ENCODE measurements at regions not wholly inside any gene's neighbourhood (a gene's known extent, or its start where the extent isn't known, plus 50 kb on each side); places are given as distances from the start of the nearest gene placed in this dataset.
"Not testable (repeated sequence)": the region's sequence is repeated elsewhere in the genome, so short reads cannot be mapped to it uniquely, and the experiment has no call there.

GRCh38 chr2:200125444-200126284, 170.3 kb downstream of the MAIP1 start:
- no peak overlapping the region for H3K4me3 Mint-ChIP-seq (ENCODE audit: unreplicated experiment)
- H3K36me3 ChIP-seq (ENCODE audit: insufficient read depth, low read length) = no peaks in the 10 kb centered on the region
- H3K9me3 Mint-ChIP-seq (ENCODE audit: unreplicated experiment) = peaks cover 11% of the 10 kb centered on the region
- H3K4me1 Mint-ChIP-seq (ENCODE audit: low read depth, unreplicated experiment) = peaks cover 33% of the 10 kb centered on the region
- H3K9me3 ChIP-seq (ENCODE audit: insufficient read depth, low read depth, low read length) = no peaks in the 10 kb centered on the region
- H3K27ac ChIP-seq (ENCODE audit: low read depth, low read length) = no peak overlapping the region
- H3K9ac ChIP-seq (ENCODE audit: low read length) = no peak overlapping the region
- TF ChIP-seq, protein P1, sequence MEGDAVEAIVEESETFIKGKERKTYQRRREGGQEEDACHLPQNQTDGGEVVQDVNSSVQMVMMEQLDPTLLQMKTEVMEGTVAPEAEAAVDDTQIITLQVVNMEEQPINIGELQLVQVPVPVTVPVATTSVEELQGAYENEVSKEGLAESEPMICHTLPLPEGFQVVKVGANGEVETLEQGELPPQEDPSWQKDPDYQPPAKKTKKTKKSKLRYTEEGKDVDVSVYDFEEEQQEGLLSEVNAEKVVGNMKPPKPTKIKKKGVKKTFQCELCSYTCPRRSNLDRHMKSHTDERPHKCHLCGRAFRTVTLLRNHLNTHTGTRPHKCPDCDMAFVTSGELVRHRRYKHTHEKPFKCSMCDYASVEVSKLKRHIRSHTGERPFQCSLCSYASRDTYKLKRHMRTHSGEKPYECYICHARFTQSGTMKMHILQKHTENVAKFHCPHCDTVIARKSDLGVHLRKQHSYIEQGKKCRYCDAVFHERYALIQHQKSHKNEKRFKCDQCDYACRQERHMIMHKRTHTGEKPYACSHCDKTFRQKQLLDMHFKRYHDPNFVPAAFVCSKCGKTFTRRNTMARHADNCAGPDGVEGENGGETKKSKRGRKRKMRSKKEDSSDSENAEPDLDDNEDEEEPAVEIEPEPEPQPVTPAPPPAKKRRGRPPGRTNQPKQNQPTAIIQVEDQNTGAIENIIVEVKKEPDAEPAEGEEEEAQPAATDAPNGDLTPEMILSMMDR (IDR thresholded peaks at IDR 0.05; ENCODE audit: insufficient read depth, low read depth, low read length) = no peak
- TF ChIP-seq EZH2 (IDR thresholded peaks at IDR 0.05; ENCODE audit: insufficient read depth, low read length) = no peak
- H2AFZ ChIP-seq (ENCODE audit: low read depth, low read length) = no peak overlapping the region
- no peaks in the 10 kb centered on the region for H3K27me3 Mint-ChIP-seq (ENCODE audit: low read depth, unreplicated experiment)
- H4K20me1 ChIP-seq (ENCODE audit: insufficient read depth, low read length) = no peaks in the 10 kb centered on the region
- peaks cover 2% of the 10 kb centered on the region for H3K36me3 Mint-ChIP-seq (ENCODE audit: low read depth, unreplicated experiment)
- H3K27ac Mint-ChIP-seq (ENCODE audit: unreplicated experiment) = peak overlapping the region; percentile 62
- H3K4me1 ChIP-seq (ENCODE audit: insufficient read depth, low read length) = peaks cover under 1% of the 10 kb centered on the region
- H3K79me2 ChIP-seq (ENCODE audit: insufficient read depth, low read length) = no peaks in the 10 kb centered on the region
- FAIRE-seq (no peak), DNase-seq (ENCODE audit: low read depth) (no peak)
- no peak overlapping the region for H3K4me3 ChIP-seq (ENCODE audit: insufficient read depth, low read depth, low read length)
- H3K27me3 ChIP-seq (ENCODE audit: insufficient read depth, low read length) = peaks cover 5% of the 10 kb centered on the region
- H3K4me2 ChIP-seq (ENCODE audit: low read length) = no peak overlapping the region

GRCh38 chr2:200126285-200126670, 170.9 kb downstream of the MAIP1 start:
- not testable (repeated sequence) for H3K27me3 Mint-ChIP-seq (ENCODE audit: low read depth, unreplicated experiment); DNase-seq (ENCODE audit: low read depth); H3K4me1 ChIP-seq (ENCODE audit: insufficient read depth, low read length); FAIRE-seq; H3K36me3 Mint-ChIP-seq (ENCODE audit: low read depth, unreplicated experiment); H3K27ac ChIP-seq (ENCODE audit: low read depth, low read length); H3K9ac ChIP-seq (ENCODE audit: low read length); H2AFZ ChIP-seq (ENCODE audit: low read depth, low read length); H3K4me2 ChIP-seq (ENCODE audit: low read length); H4K20me1 ChIP-seq (ENCODE audit: insufficient read depth, low read length); H3K4me3 Mint-ChIP-seq (ENCODE audit: unreplicated experiment); H3K27ac Mint-ChIP-seq (ENCODE audit: unreplicated experiment); H3K9me3 ChIP-seq (ENCODE audit: insufficient read depth, low read depth, low read length); H3K79me2 ChIP-seq (ENCODE audit: insufficient read depth, low read length); H3K4me3 ChIP-seq (ENCODE audit: insufficient read depth, low read depth, low read length); H3K36me3 ChIP-seq (ENCODE audit: insufficient read depth, low read length); H3K27me3 ChIP-seq (ENCODE audit: insufficient read depth, low read length)
- peaks cover 11% of the 10 kb centered on the region for H3K9me3 Mint-ChIP-seq (ENCODE audit: unreplicated experiment)
- H3K4me1 Mint-ChIP-seq (ENCODE audit: low read depth, unreplicated experiment) = peaks cover 39% of the 10 kb centered on the region

DNA sequence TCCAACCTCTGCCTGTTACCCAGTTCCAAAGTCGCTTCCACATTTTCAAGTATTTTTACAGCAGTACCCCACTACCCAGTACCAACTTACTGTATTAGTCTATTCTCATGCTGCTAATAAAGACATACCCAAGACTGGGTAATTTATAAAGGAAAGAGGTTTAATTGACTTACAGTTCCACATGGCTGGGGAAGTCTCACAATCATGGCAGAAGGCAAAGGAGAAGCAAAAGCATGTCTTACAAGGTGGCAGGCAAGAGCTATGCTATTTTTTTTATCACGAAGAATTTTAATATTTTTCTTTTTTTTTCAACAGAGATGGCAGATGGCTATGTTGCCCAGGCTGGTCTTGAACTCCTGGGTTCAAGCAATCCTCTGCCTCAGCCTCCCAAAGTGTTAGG, 171.3 kb downstream of the MAIP1 start:
- not testable (repeated sequence) for H3K27ac Mint-ChIP-seq (ENCODE audit: unreplicated experiment); H3K4me3 ChIP-seq (ENCODE audit: insufficient read depth, low read depth, low read length); H3K9ac ChIP-seq (ENCODE audit: low read length); H3K9me3 ChIP-seq (ENCODE audit: insufficient read depth, low read depth, low read length); H3K27me3 Mint-ChIP-seq (ENCODE audit: low read depth, unreplicated experiment); FAIRE-seq; H3K4me3 Mint-ChIP-seq (ENCODE audit: unreplicated experiment); H4K20me1 ChIP-seq (ENCODE audit: insufficient read depth, low read length); H3K27ac ChIP-seq (ENCODE audit: low read depth, low read length); H3K79me2 ChIP-seq (ENCODE audit: insufficient read depth, low read length); H3K27me3 ChIP-seq (ENCODE audit: insufficient read depth, low read length); H3K4me1 ChIP-seq (ENCODE audit: insufficient read depth, low read length); H2AFZ ChIP-seq (ENCODE audit: low read depth, low read length); DNase-seq (ENCODE audit: low read depth); H3K36me3 Mint-ChIP-seq (ENCODE audit: low read depth, unreplicated experiment); H3K4me2 ChIP-seq (ENCODE audit: low read length); H3K36me3 ChIP-seq (ENCODE audit: insufficient read depth, low read length)
- H3K4me1 Mint-ChIP-seq (ENCODE audit: low read depth, unreplicated experiment) = peaks cover 40% of the 10 kb centered on the region
- peaks cover 11% of the 10 kb centered on the region for H3K9me3 Mint-ChIP-seq (ENCODE audit: unreplicated experiment)

All from astrocyte (in vitro differentiated cells and primary cell).